ENCODE measurements at regions not wholly inside any gene's neighbourhood (a gene's known extent, or its start where the extent isn't known, plus 50 kb on each side); places are given as distances from the start of the nearest gene placed in this dataset.
"Not testable (repeated sequence)": the region's sequence is repeated elsewhere in the genome, so short reads cannot be mapped to it uniquely, and the experiment has no call there.

DNA sequence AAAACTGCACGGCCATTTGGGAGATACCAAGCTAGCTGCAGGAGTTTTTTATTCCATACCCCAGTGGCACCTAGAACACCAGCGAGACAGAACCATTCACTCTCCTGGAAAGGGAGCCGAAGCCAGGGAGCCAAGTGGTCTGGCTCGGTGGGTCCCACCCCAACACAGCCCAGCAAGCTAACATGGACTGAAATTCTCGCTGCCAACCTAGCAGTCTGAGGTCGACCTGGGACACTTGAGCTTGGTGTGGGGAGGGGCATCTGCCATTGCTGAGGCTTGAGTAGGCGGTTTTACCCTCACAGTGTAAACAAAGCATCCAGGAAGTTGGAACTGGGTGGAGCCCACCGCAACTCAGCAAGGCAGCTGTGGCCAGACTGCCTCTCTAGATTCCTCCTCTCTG, 108.9 kb upstream of the CHD1 start:
- DNase-seq = no peak

DNA sequence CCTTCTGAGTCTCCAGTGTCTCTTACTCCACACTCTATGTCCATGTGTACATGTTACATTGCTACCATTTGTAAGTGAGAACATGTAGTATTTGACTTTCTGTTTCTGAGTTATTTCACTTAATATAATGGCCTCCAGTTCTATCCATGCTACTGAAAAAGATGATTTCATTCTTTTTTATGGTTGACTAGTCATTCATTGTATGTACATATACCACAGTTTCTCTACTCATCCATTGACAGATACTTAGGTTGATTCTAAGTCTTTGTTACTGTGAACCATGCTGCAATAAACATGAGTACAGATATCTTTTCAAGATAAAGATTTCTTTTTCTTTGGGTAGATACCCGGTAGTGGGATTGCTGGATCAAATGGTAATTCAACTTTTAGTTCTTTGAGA, 107.1 kb upstream of the CHD1 start:
- DNase-seq = no peak

DNA sequence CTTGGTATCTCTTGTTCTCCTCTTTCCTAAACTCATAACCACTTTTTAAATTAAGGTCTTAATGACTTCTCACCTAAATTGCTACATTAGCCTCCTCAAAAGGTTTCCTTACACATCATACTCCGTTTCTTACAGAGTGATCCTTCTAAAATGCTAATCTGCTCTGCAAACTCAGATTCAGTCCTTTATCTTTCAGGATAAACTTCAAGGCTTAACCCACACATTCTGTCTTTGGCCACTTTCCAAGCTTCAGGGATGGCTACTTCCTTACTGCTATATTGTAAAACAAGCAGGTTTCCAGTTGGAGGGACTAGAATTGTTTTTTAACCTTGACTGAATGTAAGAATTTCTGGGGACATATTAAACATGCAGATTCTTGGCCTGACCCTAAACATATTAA, 105.5 kb upstream of the CHD1 start:
- no peak for DNase-seq

DNA sequence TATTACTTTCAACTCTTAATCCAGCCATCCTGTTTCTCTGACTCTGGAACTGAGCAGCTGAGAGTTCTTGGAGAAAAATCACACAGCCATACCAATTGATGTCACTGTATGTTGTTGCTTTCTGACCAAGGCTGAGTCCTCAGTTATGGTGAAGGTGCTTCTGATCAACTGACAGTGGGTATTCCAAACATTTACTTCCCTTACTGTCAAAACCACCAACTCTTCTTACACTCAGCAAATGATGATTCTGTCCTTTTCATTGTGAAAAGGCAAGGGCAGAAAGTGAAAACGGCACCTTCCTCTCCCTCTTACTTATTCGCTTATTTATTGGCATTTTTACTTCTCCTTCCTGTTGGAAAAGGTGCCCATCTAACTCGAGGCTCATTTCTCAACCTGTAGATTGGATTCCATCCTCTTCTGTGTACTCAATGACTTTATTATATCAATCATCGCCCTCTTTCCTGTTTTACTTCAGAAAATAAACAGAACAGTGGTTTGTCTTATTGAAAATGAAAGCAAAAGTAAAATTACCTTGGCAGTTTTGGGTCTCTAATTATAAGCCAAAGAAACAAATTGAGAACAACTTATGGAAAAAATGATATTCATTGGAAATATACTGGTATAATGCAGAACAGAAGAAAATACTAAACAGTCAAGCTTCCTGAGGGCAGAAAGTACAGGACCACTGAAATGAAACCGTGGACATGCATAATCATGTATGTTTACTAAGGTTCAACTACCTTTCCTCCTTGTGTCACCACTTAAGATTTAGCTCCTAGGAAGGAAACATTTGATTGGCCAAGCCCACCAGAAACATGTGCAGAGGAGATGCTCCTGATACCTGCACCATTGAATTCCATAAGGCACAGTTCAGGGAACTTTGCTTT, 104.5 kb upstream of the CHD1 start:
- DNase-seq = no peak

DNA sequence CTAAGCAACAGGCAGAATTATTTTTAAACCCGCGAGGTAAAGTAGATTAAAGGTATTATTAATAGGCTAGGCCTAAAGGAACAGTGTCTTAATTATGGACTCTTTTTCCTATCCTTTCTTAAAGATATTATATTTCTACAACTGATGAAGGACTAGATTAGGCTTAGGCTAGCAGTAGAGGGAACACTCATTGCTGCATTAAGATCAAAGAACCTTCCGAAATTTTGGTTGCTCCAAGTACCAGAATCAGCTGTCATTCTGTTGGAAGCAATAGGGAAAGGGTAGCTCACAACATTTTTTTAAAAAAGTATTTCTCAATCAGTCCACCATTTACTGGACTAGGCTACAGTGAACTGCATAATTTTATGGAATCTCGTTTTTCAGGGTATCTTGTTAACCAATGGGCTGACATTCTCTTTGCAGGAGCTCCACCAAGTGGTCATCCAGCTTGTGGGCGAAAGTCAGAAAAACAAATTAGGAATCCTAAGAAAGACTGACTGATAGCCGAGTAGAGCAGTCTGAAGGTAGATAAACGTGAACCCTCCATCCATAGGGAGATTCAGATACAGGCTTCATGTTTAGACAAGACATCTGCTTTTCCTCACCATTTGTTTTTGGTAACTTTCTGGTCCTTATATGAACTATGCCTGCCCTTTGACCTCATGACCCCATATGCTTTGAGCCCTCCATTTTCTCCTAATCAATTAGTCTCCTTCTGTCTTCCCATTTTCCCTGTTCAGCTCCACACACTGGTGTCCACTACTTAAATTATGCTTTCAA, 103.6 kb upstream of the CHD1 start:
- DNase-seq = no peak

DNA sequence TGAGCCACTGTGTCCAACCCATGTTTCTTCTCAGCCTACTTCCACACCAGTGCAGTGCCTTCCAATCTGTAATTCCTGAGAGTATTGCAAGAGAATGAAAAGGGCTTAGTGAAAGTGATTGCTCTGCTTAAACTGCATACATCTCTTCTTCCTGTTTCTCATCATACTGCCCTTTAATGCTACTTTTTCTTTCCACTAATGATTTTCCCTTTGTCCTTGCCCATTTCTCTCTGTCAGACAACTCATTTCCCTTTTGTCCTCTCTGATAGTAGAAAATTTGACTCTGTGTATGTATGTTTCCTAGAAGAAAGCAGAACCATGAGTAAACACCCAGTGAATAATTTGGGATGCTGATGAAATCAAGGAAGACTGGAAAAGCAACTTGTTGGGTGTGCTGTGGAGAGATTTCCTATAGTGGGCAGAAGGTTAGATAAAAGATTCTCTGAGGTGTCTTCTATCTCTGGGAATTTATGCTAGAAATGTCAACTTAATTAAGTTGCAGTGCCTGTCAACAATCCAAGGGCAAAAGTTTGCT, 102.2 kb upstream of the CHD1 start:
- DNase-seq = no peak

DNA sequence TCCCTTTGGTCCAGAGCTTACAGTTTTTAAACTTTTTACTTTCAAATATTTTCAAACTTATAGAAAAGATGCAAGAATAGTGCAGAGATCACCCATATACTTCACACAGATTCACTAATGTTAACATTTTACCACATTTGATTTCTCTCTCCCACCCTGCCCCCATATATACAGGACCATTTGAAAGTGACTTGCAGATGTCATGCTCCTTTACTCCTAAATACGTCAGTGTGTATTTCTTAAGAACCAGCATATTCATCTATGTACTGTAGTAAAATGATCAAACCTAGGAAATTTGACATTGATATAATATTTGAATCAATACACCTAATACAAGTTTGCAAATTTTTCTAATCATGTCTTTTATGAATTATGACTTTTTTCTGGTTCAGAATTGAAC, 100.4 kb upstream of the CHD1 start:
- no peak for DNase-seq

DNA sequence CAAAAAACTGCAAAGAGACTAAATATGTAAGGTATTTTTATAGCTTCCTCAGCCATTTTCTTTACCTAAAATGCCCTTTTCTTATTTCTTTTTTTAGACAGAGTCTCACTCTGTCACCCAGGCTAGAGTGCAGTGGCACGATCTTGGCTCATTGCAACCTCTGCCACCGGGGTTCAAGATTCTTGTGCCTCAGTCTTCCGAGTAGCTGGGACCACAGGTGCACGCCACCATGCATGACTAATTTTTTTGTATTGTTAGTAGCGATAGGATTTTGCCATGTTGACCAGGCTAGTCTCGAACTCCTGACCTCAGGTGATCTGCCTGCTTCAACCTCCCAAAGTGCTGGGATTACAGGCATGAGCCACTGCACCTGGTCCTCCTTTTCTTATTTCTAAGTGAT, 99.4 kb upstream of the CHD1 start:
- not testable (repeated sequence) for DNase-seq

DNA sequence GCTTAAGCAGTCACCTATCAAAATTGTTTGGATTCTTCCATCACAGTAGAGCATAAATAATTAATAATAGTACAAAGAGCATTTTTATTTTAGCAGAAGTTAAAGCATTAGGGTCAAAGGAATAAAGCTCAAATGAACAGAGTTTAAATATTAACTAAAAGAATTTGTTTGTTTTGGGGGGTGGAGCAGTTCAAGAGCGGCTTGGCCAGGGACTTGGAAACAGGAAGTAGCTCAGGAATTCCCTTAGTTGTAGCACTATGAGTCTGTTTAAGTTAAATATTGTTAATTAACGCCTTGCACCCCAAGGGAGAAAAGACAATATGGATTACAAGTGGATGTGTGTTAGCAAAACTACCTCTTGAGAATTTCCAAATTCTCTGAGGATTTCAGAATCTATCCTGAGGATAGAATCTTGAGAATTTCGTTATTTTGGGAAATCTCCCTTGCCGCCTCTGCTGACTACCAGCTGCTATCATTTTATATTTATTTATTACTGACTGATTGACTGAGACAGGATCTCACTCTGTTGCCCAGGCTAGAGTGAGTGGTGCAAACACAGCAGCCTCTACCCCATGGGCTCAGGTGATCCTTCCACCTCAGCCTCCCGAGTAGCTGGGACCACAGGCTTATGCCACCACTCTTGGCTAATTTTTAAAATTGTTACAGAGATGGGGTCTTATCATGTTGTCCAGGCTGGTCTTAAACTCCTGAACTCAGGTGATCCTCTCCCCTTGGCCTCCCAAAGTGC, 96.7 kb upstream of the CHD1 start:
- DNase-seq = no peak

DNA sequence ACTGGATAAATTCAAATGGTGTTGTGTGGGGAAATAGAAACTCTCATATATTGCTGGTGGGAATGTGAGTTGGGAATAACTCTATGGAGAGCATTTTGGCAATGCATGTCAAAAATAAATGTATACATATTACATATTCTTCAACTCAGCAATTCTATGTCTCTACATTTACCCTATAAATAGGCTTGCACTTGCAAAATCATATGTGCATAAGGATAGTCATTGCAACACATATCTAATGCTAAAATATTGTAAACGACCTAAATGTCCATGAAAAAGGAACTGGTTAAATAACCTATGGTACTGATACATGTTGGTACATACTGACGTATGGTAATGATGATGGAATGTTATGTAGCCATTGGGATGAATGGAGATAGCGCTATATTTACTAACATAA, 94.5 kb upstream of the CHD1 start:
- no peak for DNase-seq

DNA sequence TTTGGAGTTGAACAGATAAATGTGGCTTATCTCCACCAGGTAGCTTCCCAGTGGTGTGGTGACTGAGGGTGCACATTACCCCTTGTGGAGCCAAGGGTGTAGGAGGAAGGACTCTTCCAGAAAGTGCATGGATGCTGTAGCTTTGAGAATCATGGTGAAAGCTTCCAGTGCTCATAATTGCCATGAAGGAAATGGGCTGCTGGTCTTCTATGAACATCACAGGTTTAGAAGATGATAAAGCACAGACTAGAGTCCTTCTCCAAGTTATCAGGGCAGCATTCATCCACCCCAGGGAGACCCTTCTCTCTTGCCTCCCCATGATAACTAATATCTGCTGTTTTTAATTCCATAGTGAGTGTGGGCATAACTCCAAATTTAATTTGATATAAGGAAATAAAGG, 93.4 kb upstream of the CHD1 start:
- DNase-seq = no peak

DNA sequence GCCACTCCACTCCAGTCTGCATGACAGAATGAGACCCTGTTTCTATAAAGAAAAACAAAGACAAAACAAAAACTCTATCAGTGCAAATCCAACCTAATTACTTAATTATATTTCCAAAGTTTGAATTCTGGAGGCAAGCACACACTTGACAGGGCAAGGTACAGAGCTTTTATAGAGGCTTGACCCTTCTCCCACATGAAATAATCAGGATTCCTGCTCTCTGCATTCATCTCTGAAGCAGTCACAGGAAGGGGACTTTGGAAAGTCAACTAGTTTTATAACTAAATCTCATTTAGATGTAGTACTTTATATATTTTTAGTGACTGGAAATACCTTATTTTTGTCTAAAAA, 91.9 kb upstream of the CHD1 start:
- no peak for DNase-seq

DNA sequence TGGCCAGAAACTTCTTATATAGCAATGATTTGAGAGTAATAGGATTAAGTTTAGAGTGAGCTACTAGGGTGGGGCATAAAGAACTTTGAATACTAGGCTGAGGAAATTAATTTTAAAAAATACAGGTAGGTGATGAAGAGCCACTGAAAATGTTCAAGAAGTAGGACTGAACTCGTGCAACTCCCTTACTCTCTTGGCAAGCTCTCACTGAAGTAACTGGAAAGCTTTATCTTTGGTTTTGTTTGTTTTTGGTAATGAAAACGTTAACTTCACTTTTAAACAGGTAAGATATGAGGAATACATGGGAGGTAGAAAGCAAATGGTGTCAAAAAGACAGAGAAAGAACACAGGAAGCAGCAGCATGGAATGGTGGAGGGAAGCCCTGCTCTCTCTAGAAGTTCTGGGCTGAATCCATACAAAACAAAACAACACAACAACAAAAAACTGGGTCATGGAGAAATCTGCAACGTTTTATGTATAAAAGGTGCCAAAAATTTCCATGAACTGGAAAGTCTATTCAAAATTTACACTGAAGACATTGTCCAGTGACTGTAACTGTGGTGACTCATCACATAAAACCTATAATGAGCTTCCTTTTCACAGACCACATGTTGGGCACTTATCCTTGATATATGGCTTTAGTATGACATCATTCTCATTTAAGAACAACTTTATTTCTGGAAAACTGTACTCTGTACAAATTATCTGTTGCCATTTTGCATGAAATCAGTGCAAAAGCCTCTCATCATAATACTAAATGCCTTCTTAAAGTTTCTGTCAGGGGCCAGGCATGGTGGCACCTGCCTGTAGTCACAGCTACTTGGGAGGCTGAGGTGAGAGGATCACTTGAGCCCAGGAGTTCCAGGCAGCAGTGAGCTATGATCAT, 91.2 kb upstream of the CHD1 start:
- DNase-seq = peak; percentile 34

DNA sequence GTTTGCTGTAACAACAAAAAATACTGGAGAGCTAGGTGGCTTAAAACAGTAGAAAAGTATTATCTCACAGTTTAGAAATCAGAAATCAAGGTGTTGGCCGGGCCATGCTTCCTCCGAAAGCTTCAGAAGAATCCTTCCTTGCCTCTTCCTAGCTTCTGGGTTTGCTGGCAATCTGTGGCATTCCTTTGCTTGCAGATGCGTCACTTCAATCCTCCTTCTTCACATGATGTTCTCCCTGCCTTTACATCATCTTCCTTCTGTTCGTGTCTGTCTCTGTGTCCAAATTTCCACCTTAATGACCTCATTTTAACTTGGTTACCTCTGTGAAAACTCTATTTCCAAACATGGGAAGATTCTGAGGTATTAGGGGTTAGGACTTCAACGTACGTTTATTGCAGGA, 90.4 kb upstream of the CHD1 start:
- no peak for DNase-seq

DNA sequence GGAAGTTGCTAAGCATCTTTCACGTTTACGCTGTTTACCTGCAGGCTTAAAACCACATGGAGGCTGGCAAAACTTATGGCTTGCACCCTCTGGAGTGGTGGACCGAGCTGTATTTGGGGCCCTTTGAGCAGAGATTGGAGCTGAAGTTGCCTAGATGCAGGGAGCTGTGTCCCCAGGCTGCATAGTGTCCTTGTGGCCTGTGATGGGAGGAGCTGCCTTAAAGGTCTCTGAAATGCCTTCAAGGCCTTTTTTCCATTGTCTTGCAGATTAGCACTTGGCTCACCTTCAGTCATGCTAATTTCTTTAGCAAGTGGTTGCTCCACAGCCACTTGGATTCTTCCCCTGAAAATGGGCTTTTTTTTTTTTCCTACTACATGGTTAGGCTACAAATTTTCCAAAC, 81.5 kb upstream of the CHD1 start:
- DNase-seq = no peak

DNA sequence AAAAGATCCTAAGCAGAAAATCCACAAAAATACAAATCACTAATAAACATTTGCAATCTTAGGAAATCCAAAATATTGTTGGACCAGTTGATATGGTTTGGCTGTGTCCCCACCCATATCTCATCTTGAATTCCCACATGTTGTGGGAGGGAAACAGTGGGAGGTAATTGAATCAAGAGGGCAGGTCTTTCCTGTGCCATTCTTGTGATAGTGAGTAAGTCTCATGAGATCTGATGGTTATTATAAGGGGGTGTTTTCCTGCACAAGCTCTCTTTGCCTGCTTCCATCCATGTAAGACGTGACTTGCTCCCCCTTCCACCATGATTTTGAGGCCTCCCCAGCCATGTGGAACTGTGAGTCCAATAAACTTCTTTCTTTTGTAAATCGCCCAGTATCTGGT, 79.2 kb upstream of the CHD1 start:
- not testable (repeated sequence) for DNase-seq

DNA sequence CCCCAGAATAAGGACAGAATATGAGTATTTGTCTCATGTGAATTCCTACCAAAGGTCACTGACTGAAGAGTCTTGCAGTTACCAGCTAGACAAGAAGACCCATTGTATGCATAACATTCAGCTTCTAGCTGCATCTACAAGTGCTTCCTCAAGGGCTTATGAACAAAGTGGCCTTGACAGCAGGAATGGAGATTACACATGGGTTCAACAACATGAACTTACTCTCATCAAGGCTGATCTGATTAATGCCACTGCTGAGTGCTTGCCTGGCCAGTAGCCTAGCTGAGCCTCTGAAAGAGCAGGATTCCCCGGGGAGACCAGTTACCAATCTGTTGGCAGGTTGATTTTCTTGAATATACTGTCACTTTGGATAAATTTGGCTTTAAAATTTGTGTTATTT, 76.7 kb upstream of the CHD1 start:
- no peak for DNase-seq

DNA sequence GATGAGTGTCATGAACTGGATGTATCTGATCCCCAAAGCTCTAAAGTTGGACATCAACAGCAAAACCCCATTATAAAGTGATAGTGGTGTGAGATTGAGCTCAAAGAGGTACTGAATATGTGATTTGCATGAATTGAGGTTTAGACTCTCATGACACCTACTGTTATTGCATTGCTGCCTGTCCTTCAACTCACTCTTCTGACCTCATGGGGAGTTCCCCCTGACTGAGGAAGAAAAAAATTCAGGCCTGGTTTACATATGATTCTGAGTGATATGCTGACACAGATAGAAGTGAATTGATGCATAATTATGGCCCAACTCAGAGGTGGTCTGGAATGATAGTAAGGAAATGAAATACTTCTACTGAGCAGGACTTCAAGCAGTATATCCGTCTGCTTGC, 76.2 kb upstream of the CHD1 start:
- no peak for DNase-seq

DNA sequence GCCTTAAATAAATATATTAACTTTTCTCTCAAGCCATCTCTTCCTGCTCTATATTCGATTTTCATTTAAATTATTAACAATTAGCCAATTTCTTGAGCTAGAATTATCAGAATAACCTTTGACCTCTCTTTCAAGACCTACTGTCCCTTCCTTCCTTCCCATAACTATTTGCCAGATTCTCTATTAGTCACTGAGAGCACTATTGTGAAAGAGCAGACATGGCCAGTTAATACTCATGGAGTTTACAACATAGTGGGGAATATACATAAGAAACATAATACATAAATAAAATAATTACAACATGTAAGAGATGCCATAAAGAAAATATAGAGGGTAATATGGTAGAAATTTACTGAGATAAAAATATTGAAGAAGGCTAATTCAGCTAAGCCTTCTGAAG, 72.1 kb upstream of the CHD1 start:
- DNase-seq = no peak

DNA sequence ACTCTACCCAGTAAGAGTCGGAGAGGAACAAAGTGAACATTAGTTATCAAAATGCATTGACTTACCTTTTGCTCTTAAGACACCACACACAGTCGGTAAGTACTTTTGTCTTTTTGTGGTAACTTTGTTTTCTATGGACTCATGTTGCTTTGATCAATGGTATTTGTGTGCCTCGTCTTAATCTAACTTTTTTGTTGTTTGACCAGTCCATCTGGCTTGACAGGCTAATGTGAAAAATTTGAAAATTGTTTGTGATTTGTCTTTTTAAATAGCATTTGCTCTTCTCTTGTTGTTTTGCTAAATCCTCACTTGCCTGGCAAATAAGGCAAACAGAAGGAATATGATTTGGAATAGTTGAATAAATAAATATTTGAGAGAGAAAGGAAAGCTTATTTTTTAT, 71.4 kb upstream of the CHD1 start:
- DNase-seq = no peak

DNA sequence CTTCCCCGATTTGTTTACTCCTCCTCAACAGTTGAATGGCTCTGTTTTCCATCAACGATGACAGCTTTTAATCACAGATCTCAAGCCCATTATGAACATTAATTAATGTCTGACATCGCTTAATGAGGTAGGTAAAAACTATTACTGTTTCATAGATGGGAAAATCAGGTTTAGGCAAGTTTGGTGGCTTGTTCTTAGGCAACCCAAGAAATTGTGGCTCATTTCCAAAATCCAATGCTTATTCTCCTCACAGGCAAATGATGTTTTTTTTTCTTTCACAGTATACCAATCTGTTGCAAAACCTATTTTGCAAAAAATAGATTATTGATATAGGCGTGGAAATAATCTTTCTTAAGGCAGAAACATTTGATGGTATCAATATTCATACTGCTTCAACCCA, 70.8 kb upstream of the CHD1 start:
- DNase-seq = no peak

DNA sequence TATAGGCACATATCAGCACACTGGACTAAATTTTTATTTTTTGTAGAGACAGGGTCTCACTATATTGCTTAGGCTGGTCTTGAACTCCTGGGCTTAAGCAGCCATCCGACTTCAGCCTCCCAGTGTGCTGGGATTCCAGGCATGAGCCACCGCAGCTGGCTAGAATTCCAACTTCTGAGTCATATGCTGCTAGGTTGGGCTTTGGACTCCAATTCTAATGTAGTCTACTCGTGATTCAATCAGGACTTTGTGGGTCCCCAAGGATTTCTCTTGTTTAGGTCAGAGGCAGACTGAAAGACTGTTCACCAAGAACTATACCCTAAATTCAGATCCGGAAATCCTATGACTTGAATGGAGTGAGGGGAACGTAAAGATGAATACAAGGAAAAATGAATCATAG, 68.2 kb upstream of the CHD1 start:
- DNase-seq = no peak

DNA sequence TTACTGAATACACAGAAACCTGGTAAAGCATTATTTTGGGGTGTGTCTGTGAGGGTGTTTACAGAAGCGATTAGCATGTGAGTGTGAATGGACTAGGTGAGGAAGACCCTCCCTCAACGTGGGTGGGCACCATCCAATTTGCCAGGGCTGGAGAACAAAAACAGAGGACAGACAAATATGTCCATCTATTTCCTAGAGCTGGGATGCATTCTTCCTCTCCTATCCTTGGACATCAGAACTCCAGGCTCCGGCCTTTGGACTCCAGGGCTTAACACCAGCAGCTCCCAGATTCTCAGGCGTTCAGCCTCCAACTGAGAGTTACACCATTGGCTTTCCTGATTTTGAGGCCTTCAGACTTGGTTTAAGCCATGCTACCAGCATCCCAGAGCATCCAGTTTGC, 65.8 kb upstream of the CHD1 start:
- DNase-seq = no peak
